ENCODE measurements at regions not wholly inside any gene's neighbourhood (a gene's known extent, or its start where the extent isn't known, plus 50 kb on each side); places are given as distances from the start of the nearest gene placed in this dataset.

DNA sequence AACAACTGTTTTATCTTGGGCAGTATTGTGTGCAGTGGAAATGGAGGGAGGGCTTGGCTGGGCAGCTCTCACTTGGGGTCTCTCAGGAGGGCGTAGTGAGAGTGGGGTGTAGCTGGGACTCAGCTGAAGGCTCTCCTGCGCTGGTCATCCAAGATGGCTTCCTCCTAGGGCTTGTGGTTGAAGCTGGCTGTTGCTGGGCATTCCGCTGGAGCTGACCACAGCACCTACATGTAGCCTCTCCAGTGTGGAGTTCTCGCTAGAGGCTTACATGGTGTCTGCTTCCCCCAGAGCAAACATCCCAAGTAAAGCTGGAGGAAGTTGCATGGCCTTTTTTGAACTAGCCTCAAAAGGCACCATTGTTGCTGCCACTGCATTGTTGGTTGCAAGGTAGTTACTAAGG is 344.1 kb upstream of the MARCKS start:
- no peak for DNase-seq (ENCODE audit: low read depth)
- H3K4me3 ChIP-seq (ENCODE audit: low read depth, low read length), result no peak overlapping the region
- TF ChIP-seq, protein P1, sequence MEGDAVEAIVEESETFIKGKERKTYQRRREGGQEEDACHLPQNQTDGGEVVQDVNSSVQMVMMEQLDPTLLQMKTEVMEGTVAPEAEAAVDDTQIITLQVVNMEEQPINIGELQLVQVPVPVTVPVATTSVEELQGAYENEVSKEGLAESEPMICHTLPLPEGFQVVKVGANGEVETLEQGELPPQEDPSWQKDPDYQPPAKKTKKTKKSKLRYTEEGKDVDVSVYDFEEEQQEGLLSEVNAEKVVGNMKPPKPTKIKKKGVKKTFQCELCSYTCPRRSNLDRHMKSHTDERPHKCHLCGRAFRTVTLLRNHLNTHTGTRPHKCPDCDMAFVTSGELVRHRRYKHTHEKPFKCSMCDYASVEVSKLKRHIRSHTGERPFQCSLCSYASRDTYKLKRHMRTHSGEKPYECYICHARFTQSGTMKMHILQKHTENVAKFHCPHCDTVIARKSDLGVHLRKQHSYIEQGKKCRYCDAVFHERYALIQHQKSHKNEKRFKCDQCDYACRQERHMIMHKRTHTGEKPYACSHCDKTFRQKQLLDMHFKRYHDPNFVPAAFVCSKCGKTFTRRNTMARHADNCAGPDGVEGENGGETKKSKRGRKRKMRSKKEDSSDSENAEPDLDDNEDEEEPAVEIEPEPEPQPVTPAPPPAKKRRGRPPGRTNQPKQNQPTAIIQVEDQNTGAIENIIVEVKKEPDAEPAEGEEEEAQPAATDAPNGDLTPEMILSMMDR (IDR thresholded peaks at IDR 0.05; ENCODE audit: insufficient read depth, low read depth, low read length, missing control alignments), result no peak

DNA sequence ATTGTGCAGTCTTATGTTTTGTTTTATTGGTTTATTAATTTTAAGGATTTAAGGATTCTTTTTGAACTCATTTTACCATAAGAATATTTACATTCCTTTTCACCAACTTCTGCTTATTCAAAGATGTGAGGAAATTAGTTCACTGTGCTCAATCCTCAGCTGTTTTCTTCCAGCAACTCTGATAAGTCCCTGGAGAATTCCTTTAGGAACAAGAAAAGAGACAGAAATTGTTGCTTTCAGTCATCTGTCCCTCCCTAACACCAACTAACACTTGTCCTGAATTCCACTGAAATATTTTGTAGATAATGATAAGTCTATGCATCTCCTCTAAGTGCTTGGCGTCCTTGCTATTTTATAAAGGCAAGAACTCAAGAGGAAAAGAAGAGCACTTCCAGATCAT is 334.8 kb upstream of the MARCKS start:
- H3K4me3 ChIP-seq (ENCODE audit: low read depth, low read length), result no peak overlapping the region
- TF ChIP-seq, protein P1 (IDR thresholded peaks at IDR 0.05; ENCODE audit: insufficient read depth, low read depth, low read length, missing control alignments), result no peak
- DNase-seq (ENCODE audit: low read depth), result no peak

DNA sequence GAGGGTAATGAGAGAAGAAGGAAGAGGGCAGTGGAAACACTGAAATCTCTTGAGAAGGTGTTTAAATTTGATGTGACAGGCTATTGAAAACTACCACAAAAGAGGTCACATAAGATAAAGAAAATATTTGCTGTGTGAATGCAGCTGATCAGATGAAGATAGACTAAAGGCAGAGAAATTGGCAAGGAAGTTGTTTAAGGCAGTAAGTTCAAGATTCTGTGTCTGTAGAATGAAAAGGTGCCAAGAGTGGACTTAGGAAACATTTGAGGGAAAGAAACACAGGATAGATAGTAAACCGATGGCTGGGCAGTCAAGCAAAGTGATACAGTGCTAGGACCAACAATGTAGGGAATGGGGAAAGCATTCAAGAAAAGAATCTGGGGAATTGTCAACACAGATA is 332.3 kb upstream of the MARCKS start:
- no peak for DNase-seq (ENCODE audit: low read depth)
- no peak overlapping the region for H3K4me3 ChIP-seq (ENCODE audit: low read depth, low read length)
- TF ChIP-seq, protein P1 (IDR thresholded peaks at IDR 0.05; ENCODE audit: insufficient read depth, low read depth, low read length, missing control alignments), result no peak

DNA sequence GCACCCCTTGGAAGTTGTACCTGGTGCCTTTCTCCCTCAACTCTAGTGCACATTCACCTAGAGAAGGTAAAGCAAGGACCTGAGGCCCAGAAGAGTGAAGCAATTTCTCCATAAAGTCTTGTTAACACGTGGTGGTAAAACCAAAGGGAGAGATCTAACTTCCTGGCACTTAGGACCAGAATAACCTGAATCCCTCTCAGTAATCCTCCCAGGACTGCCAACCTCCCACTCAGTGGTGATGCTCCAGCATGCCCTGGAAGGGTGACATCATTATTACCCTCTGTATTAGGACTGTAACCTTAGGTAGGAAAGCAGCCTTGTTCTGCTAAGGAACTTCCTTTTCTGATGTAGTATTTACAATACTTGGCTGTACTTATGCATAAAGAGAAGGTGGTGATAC is 330.6 kb upstream of the MARCKS start:
- H3K4me3 ChIP-seq (ENCODE audit: low read depth, low read length), result no peak overlapping the region
- DNase-seq (ENCODE audit: low read depth), result no peak
- TF ChIP-seq, protein P1 (IDR thresholded peaks at IDR 0.05; ENCODE audit: insufficient read depth, low read depth, low read length, missing control alignments), result no peak

DNA sequence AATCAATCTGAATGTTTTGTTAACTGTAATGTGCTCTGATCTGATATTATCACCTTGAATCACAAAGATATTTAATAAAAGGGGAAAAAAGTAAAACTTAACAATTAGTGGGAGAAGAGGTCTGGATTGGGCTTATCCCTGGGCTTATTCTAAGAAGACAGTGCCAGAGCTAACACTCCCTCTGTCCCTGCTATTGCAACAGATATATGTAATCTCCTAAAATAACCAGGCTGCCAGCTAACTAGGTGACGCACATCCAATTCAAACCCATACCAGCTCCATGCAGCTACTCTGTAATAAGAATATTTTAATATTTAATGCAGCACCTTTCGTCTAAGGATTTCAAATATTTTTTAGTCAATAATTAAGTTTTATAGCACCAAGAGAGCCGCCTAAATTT is 330.1 kb upstream of the MARCKS start:
- no peak for DNase-seq (ENCODE audit: low read depth)
- TF ChIP-seq, protein P1 (IDR thresholded peaks at IDR 0.05; ENCODE audit: insufficient read depth, low read depth, low read length, missing control alignments), result no peak
- H3K4me3 ChIP-seq (ENCODE audit: low read depth, low read length), result no peak overlapping the region

DNA sequence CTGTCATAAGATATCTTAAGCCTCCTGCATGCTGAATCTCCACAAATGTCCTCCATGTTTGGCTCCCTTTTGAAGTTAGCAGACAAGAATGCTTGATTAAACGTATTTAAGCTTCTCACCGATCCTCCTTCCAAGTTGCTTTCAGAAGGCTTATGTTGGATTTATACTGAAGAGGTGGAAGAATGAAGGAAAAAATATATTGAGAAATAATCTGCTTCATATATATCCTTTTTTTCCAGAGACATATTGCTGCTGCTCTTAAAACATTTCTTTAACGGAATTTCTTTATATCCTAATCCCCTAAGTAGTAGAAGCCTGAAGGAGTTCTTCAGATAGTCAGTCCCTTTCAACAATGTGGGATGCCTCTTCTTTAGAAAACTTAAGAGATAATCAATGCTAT is 329.0 kb upstream of the MARCKS start:
- DNase-seq (ENCODE audit: low read depth), result no peak
- no peak overlapping the region for H3K4me3 ChIP-seq (ENCODE audit: low read depth, low read length)
- TF ChIP-seq, protein P1 (IDR thresholded peaks at IDR 0.05; ENCODE audit: insufficient read depth, low read depth, low read length, missing control alignments), result no peak

DNA sequence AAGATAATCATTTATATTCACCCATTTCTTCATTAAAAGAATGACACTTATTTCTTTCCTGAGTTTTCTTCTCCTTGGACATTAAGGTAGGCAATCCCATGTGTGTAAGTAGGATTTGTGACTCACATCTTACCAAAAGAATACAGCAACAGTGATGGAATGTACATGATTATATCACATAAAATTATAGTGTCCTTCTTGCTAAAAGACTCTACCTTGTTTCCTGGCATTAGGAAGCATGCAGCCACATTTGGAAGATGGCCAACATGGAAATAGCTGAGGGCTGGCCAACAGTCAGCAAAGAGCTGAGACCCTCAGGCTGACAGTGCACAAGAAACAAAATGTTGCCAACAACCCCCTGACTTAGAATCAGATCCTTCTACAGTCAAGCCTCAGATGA is 327.9 kb upstream of the MARCKS start:
- H3K4me3 ChIP-seq (ENCODE audit: low read depth, low read length), result no peak overlapping the region
- DNase-seq (ENCODE audit: low read depth), result no peak
- TF ChIP-seq, protein P1 (IDR thresholded peaks at IDR 0.05; ENCODE audit: insufficient read depth, low read depth, low read length, missing control alignments), result no peak

Measured in GM12865 (cell line).